Heart left ventricle (tissue), 13 donors: ENCODE measurements at regions not wholly inside any gene's neighbourhood (a gene's known extent, or its start where the extent isn't known, plus 50 kb on each side); places are given as distances from the start of the nearest gene placed in this dataset.

Experiments
- POLR2A ChIP-seq, 2 donors: fragments of 450-650 bp; IDR thresholded peaks; one replicate each; pipeline ENCODE4 v1.6.1; 2017; ENCODE audit warnings: antibody characterized with exemption in 2 of 2, mild to moderate bottlenecking in 2 of 2, moderate library complexity in 2 of 2
- TF ChIP-seq, protein P1 (sequence below), 12 donors: fragments of 200-600 bp; sonication (generic) in 4 of 12; IDR thresholded peaks; one replicate each; pipeline versions ENCODE4 v1.5.0 to v1.8.0; 2018 to 2022; ENCODE audit warnings: antibody characterized with exemption in 12 of 12, mild to moderate bottlenecking in 5 of 12
- donor health status: ischemic (EF 13 %, LVEDD 7.1; RV severe dilation, severe dysfunction).
- donor health status: DM: no; HTN: yes; CAD: no.
- donor health status: DM: no; HTN: no; CAD: no.
- donor health status: ischemic (EF 25% LVEDD 6.9; RV normal size, moderate dysfunction).
- donor health status: ischemic (EF 25% LVEDD 5.7; RV mildly dilated, moderate dysfunction).
- donor health status: ischemic (EF 35%, LVEDD 5.7; RV mildly dilated, moderate dysfunction).
- donor health status: nonischemic (EF 11% LVEDD 7.7; RV severe dilation, severe dysfunction).
- donor health status: DM: yes; HTN: yes; CAD: no.
- donor health status: PGD.
- donor health status: ischemic (EF 29% LVEDD 5.4; RV normal size, mild dysfunction).
- donor health status: nonischemic (EF 23%, LVEDD 6.1; RV moderate dilation, normal function).

DNA sequence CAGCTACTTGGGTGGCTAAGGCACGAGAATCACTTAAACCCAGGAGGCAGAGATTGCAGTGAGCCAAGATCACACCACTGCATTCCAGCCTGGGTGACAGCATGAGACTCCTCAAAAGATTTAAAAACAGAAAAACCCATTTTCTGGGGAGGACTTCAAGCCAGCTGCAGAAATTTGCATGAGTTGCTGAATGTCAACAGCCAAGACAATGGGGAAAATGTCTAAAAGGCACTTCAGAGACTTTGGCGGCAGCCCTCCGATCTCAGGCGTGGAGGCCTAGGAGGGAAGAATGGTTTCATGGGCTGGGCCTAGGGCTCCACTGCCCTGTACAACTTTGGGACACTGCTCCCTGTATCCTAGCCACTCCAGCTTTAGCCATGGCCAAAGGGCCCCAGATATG is 177.8 kb upstream of the C14orf180 start:
- TF ChIP-seq, protein P1, sequence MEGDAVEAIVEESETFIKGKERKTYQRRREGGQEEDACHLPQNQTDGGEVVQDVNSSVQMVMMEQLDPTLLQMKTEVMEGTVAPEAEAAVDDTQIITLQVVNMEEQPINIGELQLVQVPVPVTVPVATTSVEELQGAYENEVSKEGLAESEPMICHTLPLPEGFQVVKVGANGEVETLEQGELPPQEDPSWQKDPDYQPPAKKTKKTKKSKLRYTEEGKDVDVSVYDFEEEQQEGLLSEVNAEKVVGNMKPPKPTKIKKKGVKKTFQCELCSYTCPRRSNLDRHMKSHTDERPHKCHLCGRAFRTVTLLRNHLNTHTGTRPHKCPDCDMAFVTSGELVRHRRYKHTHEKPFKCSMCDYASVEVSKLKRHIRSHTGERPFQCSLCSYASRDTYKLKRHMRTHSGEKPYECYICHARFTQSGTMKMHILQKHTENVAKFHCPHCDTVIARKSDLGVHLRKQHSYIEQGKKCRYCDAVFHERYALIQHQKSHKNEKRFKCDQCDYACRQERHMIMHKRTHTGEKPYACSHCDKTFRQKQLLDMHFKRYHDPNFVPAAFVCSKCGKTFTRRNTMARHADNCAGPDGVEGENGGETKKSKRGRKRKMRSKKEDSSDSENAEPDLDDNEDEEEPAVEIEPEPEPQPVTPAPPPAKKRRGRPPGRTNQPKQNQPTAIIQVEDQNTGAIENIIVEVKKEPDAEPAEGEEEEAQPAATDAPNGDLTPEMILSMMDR (IDR thresholded peaks at IDR 0.05) = no peak
- TF ChIP-seq POLR2A (IDR thresholded peaks at IDR 0.05) = no peak
